DND-41 (cell line): ENCODE measurements at regions not wholly inside any gene's neighbourhood (a gene's known extent, or its start where the extent isn't known, plus 50 kb on each side); places are given as distances from the start of the nearest gene placed in this dataset.

Experiments
- CTCF ChIP-seq: IDR thresholded peaks from 2 replicates; pipeline ENCODE4 v1.5.1; 2012; ENCODE audit warnings: borderline replicate concordance, low read length, moderate library complexity, mild to moderate bottlenecking; ENCODE audit not compliant: poor library complexity, severe bottlenecking; ENCODE audit errors: extremely low read depth
- EZH2 ChIP-seq: IDR thresholded peaks from 3 replicates; pipeline ENCODE4 v1.6.1; 2012; ENCODE audit warnings: borderline replicate concordance, low read depth, mild to moderate bottlenecking, moderate library complexity, low read length, inconsistent platforms; ENCODE audit not compliant: severe bottlenecking

- TF ChIP-seq EZH2 (no peak), CTCF (no peak)
Observed at GRCh38 chr20:40782043-40782368, 93.0 kb upstream of the MAFB start.
